C1 segment of cervical spinal cord (tissue), 14 donors: ENCODE measurements at regions not wholly inside any gene's neighbourhood (a gene's known extent, or its start where the extent isn't known, plus 50 kb on each side); places are given as distances from the start of the nearest gene placed in this dataset.
A peak's percentile ranks its signal among the peaks of the same experiment; 100 is the strongest.
"Not testable (repeated sequence)": the region's sequence is repeated elsewhere in the genome, so short reads cannot be mapped to it uniquely, and the experiment has no call there.

Experiments used
- DNase-seq, 14 donors: peaks; one replicate each; lab custom pipeline; 2025; lab: John Stamatoyannopoulos, UW

- DNase-seq: no peak
Measured at GRCh38 chr16:49003022-49003421, 278.6 kb downstream of the CBLN1 start.

DNA sequence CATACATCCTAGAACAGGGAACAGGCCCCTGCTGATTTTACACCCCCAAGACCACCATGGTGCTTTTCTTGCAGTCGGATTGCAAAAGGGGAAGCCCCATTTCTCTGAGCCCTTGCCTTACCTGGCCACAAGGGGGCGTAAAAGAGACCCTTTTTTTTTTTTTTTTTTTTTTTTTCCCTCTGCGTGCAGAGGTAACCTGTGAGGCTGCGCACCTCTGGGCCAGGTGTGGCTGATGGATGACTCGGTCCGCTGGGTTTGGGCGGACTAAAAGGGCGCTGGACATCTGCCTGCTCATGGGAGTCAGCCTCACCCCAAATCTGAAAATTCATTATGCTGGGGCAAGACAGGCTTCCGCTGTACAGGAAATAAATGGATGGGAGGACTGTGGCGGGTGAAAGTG is 281.0 kb downstream of the CBLN1 start:
- DNase-seq: no peak

DNA sequence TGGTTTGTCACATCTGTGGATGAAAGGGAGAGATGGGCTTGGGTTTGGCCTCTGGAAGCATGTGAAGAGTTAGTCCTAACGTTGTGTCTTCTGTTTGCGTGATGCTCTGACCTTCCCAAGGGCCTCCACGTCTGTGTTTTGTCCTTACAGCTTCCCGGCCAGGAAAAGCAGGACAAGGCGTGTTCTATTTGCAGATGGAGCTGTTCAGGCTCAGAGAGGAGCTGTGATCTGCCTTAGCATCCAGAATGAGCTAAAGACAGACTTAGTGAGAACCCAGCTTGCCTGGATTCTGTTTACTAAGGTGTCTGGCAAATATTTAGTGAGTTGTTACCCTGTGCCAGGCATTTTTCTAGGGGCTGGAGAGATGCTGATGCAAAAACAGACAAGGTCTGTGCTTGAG is 282.1 kb downstream of the CBLN1 start:
- DNase-seq: peak in 1 of 14 donors; percentile 33

DNA sequence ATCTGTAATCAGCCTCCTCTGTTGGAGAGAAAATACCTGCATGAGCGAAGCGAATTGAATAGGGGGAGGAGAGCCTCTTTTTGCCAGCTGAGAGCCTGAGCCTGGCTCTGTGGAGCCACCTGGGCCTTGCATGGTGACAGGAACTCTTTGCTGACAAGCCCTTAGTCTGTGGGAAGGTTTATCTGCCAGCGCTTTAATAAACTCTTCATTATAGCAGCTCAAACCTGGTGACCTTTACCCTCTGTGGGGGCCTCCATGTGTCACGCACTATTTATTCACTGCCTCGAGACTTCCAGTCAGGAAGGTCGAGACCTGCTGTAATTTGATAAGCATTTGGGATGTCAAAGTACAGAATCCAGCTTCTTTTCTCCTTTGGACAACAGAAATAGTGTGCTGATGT is 282.6 kb downstream of the CBLN1 start:
- DNase-seq: no peak

- no peak for DNase-seq
Measured at GRCh38 chr16:48997946-48998345, 283.7 kb downstream of the CBLN1 start.

DNA sequence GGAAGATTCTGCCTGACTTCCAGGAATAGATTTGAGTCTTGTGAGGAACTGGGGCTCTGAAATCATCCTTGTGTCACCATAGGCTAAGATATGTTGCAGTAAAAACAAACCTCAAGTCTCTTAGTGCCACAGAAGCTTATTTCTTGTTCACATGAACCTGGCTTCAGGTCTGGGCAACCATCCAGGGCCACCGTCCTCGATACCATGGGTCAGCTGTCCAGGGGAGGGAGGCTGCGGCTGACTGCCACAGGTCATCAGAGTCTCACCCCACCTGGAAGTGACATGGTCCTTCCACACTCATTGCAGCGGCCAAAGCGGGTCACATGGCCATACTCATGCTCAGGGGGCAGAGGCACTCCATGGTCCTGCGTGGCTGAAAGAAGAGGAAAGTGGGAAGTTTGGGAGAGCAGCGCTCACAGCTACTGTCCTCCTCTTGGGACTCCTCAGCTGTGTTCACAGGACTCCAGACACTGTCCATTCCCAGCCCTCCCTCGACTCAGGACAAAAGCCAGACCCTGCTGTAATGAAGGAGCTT is 284.5 kb downstream of the CBLN1 start:
- DNase-seq: no peak

GRCh38 chr16:48978501-48978900 is 303.1 kb downstream of the CBLN1 start:
- no peak for DNase-seq

DNA sequence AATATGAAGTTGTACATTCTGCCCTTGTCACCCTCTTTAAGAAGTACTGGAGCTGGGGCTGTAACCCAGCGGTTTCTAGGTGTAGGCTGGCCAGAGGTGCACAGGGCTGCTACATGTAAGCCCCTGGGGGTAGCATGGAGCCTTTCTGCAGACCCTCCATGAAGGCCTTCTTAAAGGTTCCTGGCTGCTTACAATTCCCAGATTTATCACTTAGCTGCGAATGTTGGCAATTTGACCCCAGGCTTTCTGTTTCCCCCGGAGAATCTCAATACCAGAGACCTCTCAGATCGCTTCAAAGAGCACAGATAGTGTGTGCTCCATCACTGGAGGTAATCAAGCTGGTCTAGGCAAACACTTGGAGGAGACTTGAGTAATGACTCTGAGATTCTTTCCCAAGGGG is 309.4 kb downstream of the CBLN1 start:
- no peak for DNase-seq

DNA sequence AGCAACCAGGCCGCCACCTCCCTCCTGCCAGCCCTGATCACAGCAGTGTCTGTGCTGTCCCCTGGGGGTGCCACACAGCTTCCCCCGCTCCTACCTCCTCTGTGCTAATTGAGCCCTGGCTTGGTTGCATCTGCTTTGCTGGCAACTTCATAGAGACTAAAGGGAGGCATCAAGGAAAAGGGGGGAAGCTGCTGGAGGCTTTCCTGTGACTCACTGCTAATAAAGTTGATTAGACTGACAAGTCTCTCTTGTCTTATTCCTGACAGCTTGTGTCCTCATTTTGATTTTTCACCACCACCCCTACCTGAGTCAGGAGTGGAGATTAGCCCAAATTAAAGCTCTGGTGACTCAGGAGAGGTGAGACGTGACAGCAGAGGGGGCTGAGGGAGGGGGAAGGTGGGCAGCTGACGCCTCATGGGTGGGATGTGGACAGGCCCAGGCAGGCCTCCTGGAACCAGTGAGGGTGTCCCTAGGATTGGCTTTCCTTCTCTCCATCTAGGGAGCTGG is 310.0 kb downstream of the CBLN1 start:
- no peak for DNase-seq

DNA sequence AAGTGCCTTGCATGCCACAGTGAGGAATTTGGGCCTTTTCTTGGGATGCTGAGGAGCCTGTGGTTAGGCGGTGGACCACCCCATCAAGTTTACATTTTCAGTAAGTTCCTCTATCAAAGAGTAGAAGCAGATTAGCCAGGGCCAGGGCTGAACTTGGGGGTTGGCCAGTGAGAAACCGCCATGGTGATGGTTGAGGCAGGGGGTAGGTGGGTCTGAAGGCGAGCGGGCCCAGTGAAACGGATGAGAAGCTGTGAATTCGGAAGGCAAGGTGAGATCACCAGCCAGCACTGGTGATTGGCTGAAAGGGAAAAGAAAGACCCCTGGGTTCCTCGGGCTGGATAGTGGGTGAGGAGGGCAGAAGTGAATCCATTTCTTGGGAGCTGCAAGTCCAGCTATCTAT is 311.4 kb downstream of the CBLN1 start:
- DNase-seq: no peak

DNA sequence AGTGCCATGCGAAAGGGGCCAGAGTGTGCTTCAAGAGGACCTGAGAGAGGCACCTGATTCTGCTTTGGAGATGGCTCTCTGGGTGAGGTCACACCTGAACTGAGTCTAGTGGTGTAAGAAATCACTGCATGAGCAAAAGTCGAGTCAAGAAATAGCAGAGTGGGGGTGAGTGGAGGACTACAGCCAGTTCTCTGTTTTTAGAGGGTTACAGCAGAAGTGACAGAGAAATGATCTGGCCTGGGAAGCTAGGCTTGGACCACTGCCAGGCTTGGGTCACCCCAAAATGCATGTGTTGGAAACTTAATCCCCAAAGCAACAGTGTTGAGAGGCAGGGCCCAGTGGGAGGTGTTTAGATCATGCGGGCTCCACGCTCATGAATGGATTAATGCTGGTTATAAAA is 312.0 kb downstream of the CBLN1 start:
- no peak for DNase-seq

- DNase-seq: no peak
Measured at GRCh38 chr16:48965386-48965785, 316.3 kb downstream of the CBLN1 start.

DNA sequence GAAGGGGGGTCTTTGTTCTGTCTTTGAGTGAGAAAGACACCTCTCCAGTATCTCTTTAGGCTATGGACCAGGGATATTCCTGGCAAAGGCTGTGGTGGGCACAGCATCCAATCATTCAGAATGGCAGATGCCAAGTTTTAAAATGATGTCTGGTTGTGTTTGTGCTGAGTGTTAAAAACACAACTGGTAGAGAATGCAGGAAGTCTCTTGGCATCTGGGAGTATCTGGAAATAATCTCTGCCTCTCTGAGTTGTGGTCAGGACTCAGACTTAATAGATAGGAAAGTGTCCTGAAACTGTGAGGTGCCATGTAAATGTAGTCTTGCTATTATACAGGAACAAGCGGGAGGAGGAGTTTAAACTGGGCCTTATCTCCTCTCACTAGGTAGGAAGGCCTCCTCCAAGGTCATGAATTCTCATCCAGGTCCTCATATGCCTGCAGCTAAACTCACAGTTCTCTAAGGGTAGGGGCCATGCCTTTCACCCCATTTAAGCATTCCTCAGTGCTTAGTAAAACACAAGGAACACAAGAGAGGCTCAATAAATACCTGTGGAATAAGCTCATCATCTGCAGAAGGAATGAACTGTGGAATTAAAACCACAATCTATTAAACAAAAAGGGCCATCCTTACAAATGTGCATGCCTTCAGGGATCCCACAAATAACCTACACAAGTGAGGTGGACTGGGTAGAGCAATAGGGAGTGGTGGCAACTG is 317.6 kb downstream of the CBLN1 start:
- no peak for DNase-seq

DNA sequence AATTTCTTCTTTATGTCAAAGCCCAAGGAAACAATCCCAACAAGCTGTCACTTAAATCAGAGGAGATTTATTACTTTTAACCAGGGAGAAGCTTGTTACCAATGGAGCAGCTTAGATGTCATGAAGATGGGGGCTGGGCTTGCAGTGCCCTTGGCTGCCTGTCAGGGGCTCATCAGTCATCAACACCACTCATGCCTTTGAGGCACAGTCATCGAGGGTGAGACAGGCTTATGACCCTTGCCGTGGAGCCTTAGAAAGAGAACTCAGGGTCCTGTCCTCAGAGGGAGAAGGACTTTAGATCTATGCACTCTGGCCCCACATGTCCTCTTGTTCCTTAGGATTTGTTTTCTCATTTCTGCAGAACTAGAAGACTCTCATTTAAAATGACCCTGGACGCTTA is 318.3 kb downstream of the CBLN1 start:
- no peak for DNase-seq

DNA sequence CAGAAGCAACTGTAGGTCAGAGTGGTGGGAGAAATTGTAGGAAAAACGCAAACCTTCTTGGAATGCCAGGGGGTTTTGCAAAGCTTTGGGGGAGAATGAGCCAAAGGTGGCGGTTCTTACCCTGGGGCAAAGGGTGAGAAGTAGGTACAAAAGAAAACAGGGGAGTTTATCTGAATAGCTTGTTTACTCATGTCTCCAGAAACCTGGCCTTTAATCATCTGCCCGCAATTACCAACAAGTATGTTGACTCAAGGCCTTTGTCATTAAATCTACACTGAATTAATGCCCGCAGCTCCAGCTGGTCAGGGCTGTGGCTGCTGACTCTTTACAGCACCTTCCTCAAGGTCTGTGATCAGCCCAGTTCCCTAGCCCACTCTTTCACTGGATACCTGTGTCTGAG is 320.1 kb downstream of the CBLN1 start:
- DNase-seq: no peak

DNA sequence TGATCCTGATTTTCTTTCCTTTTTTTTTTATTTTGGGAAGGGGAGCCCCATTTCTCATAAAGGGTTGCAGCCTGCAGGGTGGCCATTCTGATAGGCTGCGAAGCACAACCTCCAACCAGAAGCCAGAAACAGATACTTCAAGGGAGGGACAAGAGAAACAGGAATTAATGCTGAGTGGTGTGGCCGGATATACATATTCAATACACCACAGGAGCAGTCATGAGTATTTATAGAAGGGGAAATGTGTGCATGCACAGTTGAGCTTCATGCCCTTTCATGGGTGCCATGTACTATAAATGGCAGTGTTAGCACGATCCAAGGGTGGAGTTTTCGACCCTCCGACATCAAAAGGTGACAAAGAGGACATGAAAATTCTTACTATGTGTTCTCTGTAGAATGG is 320.8 kb downstream of the CBLN1 start:
- no peak for DNase-seq

DNA sequence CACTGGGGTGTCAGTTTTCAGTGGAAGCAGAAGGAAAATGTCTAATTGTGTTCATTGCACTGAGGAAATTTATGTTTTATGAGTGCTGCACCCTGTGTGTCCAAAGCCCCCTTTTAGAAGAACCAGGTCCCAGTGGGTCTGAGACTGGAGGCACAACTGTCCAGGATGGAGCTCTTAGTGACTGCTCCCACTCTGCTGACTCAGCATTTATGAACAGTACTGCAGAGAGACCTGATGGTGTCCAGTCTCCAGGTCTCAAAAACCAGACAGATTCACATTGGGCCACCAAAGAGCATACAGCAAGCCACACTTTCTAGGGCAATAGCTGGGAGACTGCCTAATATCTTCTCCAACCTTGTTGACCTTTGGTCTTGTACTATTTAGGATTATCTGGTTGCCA is 321.9 kb downstream of the CBLN1 start:
- DNase-seq: no peak

DNA sequence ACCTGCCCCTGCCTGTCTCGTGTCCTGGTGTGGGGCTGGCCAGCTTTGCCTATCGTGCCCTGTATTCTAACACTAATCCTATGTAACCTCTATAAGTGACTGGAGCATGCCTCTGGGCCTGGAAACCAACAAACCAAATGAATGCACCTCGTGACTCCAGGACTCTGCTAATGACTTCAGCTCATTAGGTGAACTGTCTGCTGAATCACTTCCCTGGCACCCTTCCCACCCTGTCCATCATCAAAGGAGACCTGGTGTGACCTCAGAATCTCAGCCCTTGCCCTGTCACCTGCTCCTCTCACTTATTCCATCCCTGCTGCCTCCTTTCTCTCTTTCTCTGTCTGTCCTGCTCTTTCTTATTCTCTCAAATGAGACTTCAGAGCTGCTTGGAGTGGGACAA is 322.4 kb downstream of the CBLN1 start:
- no peak for DNase-seq

DNA sequence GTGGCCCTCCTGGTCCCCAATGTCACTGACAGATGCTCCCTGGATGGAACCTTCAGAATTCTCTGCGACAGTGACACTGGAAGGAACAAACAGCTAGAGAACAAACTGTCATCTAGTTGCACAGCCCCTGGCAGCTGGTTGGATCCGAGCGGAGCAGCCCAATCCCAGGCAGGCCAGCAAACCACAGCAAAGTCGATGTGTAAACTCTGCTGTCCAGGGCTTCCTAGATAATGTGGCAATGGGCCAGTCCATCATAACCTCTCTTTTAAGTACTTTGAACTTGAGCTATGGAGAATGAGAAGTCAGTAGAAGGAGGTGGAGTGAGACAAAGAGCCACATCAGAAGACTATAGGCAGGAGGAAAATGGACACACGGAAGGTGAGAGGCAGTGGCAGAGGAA is 323.0 kb downstream of the CBLN1 start:
- no peak for DNase-seq

DNA sequence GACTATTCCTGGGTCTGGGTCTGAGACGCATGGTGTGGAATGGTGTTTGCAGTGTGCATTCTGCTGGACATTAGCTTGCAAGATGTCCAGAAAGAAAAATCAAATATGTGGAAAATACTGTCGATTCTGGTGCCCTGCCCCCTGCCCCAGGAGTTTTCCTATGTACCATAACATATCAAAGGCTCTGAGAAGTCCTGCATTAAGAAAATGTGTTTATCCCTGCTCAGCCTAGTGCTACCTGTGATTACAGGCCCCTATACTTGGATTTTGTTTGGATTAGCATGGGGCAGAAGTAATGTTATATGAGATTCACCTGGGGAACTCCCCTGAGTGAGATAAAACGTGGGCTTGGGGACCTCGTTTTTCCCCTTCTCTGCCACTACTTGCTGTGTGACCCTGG is 325.0 kb downstream of the CBLN1 start:
- DNase-seq: no peak

- no peak for DNase-seq
Measured at GRCh38 chr16:48955837-48956236, 325.8 kb downstream of the CBLN1 start.

GRCh38 chr16:48951621-48952125 is 330.0 kb downstream of the CBLN1 start:
- not testable (repeated sequence) for DNase-seq

DNA sequence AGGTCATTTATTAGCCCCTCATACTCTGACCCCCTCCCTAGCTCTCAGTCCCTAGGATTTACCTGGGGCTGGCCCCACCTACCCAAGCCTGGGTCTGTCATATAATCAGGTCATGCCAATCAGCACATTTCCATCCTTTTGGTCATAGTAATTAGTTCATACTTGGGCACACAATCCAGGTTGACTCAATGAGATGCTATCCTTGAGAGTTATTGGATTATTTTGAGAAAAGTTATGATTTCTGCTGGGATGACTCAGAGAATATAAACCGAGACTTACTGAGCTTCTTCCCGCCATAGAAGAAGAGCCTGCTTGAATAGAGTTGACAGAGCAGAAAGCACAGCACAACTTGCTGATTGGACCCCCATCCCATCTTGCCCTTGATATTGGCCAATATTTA is 331.5 kb downstream of the CBLN1 start:
- DNase-seq: no peak

DNA sequence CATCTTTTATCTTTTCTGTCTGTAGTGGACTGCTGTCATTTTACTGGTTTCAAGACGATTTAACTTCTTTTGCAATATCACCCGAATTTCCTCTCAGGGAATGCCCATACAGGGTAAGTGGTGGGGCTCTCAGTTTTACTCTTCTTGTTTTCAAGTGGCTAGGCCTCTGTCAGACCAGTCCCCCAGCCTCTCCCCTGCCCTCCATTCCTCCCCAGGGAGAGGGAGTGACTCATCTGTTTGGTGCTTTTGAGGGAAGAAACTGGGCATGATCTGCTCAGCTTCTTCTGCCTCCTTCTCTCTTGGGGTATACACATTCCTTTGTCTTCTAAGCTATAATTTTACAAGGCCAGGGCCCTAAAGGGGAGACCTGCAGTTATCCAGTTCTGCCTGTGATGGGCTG is 332.0 kb downstream of the CBLN1 start:
- DNase-seq: no peak
